ENCODE measurements at regions not wholly inside any gene's neighbourhood (a gene's known extent, or its start where the extent isn't known, plus 50 kb on each side); places are given as distances from the start of the nearest gene placed in this dataset.
"Not testable (repeated sequence)": the region's sequence is repeated elsewhere in the genome, so short reads cannot be mapped to it uniquely, and the experiment has no call there.

DNA sequence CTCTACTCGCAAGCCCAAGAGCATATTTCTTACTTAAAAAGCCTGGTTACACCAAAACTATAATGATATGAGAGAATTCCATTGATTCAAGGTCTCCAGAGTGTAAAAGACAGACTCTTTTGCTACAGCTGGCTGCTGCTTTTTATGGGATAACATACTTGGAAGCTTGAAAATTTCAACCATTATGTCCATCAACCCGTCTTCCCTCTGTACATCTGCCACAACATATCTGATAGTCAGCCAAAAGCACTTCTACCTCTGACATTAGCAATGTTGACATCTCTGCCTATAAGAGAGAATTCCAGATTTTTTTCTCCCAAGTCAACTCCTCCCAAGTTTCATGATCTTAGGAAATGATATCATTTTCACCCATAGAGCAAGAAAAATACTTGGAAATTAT, 54.4 kb upstream of the IQCM start:
- no peak for DNase-seq (ENCODE audit: low read depth)

DNA sequence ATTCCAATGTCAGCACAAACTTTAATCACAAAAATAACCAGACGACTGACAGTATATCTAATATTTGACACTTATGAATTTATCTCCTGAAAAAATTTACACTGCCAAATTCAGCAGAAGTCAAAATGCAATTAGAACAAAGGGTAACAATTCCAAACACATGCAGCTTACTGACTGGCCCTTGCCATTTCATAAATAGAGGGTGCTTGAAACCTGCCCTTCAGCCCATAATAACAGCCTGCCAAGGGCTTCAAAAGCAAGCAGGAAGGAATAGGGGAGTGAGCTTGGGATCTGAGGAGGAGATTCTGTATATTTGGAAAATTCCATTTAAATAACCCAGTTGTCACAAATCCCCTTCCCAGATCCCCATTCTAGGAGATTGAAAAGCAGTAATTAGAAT, 66.1 kb upstream of the IQCM start:
- no peak for DNase-seq (ENCODE audit: low read depth)

DNA sequence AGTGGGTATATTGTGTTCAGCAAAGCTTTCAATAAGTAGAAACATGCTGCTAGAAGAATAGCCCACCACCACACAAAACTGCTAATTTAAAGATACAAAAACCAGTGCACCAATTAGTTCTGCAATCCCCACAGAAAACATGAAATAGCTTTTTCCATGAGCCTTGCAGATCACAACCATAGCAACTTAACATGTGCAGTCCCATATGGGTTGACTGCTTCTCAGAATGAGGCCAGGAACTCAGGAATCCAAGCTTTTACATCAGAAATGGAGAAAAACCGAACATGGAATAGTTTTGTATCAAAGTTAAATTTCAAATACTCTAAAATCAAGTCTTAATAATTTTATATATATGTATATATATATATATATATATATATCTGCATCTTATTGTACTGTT, 66.6 kb upstream of the IQCM start:
- DNase-seq (ENCODE audit: low read depth), result no peak

DNA sequence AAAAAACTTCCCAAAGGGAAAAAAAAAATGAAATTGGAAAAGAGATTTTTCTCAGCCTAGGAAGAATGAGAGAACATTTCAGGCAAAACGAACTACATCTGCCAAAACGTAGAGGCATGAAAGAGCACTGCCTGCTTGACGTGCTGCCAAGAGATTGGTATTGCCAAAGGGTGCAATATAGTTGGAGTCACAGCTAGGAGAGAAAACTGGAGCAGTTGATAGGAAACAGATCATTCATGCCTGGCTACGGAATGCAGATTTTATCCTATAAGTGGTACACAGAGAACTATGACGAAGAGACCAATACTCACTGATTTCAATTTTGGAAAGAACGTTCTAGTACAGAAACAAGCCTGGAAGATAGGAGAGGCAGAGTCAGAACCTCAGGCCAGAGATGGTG, 68.4 kb upstream of the IQCM start:
- DNase-seq (ENCODE audit: low read depth), result no peak

DNA sequence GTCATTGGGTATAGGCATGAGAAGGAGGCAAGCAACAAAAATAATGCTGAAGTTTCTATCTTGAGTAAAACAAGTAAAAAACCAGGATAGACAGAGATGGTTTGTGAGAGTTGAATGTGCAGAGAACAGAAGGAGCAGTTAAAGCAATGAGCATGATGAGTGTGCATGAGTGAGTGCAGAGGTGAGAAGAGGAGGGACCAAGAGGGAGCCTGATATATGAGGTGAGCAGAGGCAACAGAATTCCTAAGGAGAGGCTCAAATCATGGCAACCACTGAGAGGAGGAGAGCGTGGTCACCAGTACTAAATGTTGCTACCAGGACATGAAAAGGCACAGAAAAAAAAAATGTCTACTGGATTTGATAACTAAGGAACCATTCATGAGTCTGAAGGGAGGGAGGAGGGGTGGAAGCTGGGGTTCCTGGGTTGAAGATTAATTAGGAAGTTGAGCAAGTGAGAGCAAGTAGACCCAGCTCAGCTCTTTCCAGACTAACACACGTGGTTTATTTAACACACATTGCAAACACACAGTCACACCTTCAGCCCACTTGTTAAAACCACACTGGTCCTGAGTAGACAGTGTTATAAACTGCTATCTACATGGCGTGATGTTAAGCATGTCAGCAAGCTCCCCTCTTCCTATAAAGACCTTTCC, 69.0 kb upstream of the IQCM start:
- no peak for DNase-seq (ENCODE audit: low read depth)

DNA sequence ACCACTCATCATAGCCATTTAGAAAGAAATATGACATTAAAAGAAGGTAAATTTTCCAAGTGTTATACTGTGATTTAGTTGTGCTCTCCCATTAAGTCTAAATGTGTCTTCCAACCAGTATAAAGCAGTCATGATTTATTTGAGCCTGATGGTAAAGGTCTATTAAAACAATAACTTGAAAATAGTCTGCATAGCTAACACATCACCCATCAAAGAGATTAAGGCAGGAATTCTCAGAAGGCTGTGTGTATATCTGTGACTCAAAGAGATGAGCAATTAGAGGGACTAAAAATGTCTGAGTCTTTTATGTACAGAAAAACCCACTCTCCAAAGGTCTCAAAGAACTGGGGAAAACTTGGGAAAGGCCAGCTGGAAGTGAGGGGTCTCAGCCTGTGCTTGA, 70.3 kb upstream of the IQCM start:
- DNase-seq (ENCODE audit: low read depth), result peak; percentile 74

DNA sequence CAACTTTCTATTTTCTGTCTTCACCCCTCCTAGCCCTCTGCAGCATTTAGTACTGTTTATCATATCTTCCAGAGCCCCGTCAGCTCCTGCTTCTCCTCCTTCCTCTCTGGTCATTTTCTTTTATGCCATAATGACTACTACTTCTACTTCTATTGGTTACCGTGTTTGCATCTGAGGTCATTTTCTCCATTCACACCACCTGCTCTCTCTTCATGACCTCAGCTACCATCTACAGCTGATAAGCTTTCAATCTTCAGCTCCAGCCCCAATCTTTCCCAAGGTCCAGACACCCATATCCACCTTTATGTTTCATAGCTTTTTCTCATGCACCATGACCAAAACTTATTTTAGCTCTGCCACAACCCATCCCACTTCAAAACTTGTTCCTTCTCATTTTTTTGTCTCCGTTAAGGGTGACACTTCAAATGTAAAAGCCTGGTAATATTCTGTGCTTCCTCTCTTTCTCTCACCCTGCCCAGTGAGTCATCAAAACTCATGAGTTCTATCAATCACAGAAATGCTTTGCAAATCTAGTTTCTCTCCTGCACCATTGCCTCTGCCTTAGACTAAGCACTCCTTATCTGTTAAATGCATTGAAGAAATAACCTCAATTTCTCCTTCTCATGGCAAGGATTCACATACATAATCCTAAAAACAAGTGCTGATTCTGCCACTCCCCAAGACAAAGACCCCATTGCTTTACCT, 71.3 kb upstream of the IQCM start:
- no peak for DNase-seq (ENCODE audit: low read depth)

DNA sequence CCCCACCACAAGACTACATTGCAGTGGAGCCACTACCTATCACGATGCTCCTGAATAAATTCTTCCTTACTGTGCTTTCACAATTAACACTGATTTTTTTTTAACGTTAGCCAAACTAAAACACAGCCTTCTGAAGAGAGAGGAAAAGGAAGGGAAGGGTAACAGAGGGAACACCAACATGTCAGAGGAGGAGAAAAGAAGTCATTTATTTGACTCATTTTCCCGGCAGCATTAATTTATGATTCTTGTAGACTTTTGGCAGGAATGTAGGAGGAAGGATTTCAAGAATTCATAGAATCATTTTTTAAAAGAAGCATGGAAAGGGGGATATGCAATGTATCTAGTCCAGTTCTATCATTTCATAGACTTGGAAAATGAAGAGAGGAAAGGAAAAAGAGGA, 74.3 kb upstream of the IQCM start:
- no peak for DNase-seq (ENCODE audit: low read depth)

DNA sequence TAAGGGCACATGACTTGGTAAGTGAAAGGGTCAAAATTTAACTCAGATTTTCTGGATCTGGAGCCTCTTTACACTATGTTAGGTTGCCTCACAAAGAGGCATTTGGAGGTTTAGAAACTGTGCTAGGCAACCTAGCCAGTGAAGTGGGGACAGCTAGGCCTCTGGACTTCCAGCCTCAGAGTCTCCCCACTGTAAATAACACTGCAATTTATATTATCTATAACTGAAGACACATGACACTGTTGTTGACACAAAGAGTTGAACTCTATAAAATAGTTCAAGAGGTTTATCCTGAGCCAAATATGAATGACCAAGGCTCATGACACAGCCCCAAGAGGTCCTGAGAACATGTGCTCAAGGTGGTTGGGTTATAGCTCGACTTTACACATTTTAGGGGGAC, 74.9 kb upstream of the IQCM start:
- no peak for DNase-seq (ENCODE audit: low read depth)

DNA sequence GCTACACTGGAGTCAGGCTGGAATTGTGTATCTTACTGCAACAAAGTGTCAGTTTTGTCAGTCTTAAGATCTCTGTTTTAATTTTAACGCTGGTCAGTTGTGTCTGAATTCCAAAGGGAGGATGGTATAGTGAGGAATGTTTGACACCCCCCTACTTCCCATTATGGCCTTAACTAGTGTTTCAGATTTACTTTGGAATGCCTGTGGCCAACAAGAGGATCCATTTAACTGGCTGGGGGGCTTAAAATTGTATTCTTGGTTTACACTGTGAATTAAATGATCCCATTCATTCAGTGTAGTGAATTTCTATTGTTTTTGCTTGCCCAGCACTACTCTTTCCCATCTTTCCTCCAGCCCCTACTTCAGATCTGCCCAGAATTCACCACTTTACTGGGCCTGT, 75.8 kb upstream of the IQCM start:
- no peak for DNase-seq (ENCODE audit: low read depth)

DNA sequence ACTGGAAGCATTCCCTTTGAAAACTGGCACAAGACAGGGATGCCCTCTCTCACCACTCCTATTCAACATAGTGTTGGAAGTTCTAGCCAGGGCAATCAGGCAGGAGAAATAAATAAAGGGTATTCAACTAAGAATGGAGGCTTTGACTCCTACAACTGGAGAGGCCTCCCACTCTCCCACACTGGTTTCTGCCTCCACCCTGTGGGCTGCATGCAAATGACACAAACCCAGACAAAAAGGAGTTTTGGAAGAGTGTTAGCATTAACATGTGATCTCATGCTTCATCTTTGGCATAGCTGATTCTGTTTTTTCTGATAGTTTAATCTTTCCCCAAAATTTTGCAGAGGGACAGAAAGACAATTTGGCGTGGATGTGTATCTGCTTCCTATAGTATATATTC, 80.8 kb upstream of the IQCM start:
- DNase-seq (ENCODE audit: low read depth), result no peak

DNA sequence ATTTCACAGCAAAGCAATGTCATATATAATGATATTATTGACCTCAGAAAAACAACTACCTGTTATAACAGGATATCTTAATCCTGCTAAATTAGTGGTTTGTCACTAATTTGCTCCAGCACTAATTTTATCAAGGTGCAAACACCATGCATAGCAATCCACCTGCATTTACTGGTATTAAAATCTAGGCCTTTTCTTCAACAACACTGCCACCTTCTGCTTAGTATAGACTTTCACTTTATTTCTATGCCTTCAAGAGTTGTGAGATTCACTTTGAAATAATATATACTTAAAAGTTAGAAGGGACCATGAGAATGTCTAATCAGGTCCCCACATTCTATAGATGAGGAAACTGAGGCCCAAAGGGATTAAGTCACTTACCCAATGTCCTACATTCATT, 82.1 kb upstream of the IQCM start:
- no peak for DNase-seq (ENCODE audit: low read depth)

DNA sequence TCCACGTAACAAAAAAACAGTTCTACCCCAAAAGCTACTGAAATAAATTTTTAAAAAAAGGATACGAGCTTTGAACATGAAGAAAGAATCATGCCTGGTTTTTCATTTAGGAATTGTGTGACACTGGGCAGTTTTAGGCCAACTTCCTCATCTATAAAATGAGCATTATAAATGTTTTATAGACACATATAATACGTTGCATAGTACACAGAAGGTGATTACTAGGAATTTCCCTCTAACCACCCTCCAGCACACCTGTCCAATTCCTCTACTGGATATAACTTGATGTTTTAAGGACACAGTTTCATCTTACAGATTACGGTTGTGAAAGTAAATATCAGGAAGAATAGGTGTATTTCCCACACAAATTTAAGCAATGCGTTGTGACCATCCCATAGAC, 85.5 kb upstream of the IQCM start:
- no peak for DNase-seq (ENCODE audit: low read depth)

DNA sequence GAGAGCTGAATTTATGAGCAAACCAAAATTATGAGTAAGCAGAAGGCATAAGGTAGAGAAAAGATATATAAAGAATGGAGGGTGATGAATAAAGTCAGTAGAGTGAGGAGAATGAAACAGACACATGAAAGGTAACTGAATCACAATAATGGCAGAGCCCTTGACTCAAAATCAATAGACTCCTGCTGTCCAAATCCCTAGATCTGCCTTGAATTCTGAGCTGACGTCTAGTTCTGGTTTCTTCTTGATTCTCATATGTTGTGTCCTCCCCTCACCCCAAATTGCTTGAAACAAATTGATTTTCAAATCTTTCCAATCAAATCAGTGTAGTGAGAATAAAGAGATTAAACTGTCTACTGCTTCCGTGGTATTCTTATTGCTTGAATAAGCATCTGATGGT, 86.6 kb upstream of the IQCM start:
- DNase-seq (ENCODE audit: low read depth), result no peak

DNA sequence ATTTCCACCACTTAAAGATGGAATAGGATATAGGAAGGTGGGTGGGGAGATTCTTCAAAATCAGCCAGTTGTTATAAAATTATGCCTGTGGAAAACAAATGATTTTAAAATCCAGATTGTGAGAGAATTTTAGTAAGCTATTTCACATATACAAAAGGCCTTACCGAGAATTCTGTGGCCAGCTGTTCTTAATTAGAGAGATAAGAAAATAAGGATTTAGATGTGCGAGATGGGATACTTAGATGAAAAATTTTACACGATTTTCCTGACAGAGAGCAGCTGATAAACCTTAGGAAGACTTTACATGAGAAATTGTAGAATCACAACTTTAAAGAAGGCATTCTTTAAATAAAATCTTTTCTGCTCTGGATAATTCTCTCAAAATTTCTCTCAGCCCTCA, 94.5 kb upstream of the IQCM start:
- no peak for DNase-seq (ENCODE audit: low read depth)

DNA sequence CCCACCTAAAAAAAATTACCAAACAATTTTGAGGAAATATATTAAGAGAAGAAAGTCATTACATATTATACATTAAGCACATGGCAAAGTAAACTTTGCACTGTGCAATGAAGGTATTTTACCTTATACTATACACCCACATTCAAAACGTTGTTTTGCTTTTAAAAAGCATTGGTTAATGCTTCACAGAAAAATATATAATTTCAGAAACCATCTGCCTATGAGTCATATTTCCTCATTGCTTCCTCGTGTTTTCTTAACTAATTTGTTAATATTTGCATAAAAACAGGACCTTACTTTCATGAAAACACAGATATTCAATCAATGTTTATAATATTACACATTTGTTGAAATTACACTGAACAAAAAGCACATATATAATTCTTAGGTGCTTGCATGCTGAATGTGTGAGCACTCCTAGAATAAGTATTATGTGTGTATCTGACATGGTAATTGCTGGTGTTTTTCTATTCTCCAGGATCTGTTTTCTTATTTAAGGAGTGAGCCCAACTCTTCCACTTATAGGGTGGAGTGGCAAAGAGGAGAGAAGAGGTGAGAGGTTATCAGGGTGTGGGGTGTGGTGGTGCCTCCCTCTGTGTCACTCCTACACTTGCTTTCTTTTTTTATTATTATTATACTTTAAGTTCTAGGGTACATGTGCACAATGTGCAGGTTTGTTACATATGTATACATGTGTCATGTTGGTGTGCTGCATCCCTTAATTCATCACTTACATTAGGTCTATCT, 95.1 kb upstream of the IQCM start:
- no peak for DNase-seq (ENCODE audit: low read depth)

DNA sequence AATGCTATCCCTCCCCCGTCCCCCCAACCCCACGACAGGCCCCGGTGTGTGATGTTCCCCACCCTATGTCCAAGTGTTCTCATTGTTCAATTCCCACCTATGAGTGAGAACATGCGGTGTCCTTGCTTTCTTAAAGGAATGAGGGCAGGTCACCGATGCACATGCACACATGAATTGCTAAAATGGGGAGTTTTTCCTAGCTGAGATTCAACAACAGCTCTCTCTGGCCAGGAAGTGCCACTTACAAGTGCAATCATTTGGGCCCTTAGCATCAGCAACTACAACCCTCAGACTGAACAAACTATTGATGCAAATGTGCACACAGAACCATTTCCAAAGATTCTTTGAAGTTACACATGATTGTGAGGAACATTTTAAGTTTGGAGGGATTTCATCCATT, 95.7 kb upstream of the IQCM start:
- no peak for DNase-seq (ENCODE audit: low read depth)

DNA sequence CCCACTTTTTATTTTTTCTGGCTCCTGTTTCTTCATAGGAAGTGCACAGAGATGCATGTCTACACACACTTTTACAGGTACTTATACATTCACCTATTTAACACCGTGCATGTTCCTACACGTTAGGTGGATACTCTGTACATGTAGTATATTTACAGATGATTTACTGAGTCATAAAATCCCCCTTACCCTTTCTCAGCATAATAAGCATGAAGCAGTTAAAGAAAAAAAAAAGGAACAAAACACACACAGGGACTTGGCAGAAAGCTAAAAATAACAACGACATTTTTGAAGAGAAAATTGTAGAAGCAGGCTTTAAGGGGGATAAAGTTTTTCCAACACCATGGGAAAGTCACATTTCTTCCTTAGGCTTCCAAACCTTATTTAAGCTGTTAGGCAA, 96.4 kb upstream of the IQCM start:
- no peak for DNase-seq (ENCODE audit: low read depth)

DNA sequence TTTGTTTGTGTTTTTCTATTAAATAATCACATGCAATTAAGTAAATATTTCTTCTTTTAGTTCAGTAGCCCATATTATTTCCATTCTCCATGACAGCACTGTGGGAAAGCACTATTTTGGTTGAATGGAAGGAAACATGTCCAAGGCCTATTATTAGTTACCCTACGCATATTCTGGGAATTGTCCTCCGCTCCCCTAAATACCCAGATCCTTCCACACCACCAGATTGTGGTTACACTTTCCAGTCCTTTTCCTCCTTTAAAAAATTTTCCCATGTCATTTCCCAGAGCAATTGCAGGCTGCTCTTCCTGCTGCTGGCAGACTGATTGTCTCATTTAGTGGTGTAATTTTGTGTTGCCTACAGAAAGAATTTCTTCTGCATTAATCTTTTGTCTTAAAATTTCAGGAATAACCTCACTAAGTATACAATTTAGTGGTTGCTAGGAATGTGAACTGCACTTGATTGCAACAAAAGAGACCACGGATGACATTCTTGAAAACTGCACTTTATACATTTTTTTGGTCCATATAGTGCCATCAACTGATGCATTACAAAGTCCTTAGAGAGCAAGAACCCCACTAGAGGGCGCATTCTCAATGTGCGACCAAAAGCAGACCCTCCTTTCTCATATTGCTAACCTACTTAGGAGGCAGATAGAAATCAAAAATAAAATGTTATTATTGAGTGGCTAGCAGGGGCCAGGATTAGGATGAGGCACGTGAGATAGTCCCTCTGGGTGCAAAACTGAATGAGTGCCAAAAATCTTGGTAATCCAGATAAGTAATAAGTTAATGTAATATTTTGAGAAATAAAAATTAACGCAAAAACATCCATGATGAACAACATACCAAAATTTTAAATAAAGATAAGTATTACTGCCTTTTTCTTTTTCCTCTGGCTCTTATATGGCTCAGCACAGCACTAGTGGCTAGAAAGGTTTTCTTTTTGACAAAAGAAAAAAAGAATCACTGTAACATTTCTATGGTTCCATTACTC, 98.8 kb upstream of the IQCM start:
- peak; percentile 36 for DNase-seq (ENCODE audit: low read depth)

DNA sequence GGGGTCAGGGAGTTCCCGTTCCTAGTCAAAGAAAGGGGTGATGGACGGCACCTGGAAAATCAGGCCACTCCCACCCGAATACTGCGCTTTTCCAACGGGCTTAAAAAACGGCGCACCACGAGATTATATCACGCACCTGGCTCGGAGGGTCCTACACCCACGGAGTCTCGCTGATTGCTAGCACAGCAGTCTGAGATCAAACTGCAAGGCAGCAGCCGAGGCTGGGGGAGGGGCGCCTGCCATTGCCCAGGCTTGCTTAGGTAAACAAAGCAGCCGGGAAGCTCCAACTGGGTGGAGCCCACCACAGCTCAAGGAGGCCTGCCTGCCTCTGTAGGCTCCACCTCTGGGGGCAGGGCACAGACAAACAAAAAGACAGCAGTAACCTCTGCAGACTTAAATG, 100.1 kb upstream of the IQCM start:
- DNase-seq (ENCODE audit: low read depth), result not testable (repeated sequence)

DNA sequence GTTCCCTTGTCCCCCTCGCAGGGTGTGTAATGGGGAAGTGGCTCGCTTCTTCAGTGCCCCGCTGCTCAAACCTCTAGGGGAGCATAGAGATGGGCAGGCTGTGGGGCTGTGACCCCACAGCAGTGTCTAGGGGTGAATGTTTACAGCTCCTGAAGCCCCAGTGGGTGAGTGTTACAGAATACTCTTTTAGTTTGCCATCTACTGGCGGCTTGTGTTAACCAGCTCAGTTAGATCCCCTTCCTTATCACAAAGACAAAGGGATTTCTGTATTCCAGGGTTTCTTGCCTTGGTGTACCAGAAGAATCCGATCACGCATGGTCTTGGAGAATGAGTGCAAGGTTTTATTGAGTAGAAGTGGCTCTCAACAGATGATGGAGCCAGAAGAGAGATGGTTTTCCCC, 108.1 kb upstream of the IQCM start:
- DNase-seq (ENCODE audit: low read depth), result no peak

DNA sequence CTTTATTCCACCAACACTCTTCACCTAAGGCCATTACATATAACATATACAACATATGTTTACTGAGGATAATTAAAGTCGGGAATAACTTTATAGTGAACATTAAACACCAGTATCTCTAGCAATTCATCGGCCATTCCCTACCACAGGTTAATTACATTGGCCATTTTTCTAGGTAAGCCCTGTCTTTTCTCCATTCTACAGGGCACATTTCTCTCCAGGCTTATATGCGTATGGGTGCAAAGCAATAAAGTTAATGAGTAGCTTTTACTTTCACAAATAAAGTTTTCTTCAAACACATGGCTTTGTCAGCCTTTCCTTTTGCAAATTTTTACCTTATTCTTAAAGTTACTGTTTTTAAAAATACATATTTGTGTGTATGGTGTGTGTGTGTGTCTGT, 111.9 kb upstream of the IQCM start:
- DNase-seq (ENCODE audit: low read depth), result no peak

All from HS-27A (cell line).